WERI-Rb-1 (cell line): ENCODE measurements at regions not wholly inside any gene's neighbourhood (a gene's known extent, or its start where the extent isn't known, plus 50 kb on each side); places are given as distances from the start of the nearest gene placed in this dataset.

Source experiments
- DNase-seq: peaks from one replicate; pipeline ENCODE4 v3.0.0-alpha.2; 2020
- H3K27ac ChIP-seq: fragments of 250-450 bp; sonication (Bioruptor Pico); 2 replicates; pipeline ENCODE4 v1.5.1; 2020; ENCODE audit warnings: mild to moderate bottlenecking, moderate library complexity
- H3K27me3 ChIP-seq: fragments of 250-450 bp; sonication (Bioruptor Pico); 2 replicates; pipeline ENCODE4 v1.5.1; 2021; ENCODE audit warnings: mild to moderate bottlenecking, low read depth, moderate library complexity; ENCODE audit not compliant: insufficient read depth, severe bottlenecking
- H3K36me3 ChIP-seq: fragments of 250-450 bp; sonication (Bioruptor Pico); 2 replicates; pipeline ENCODE4 v1.5.1; 2020; ENCODE audit warnings: mild to moderate bottlenecking, moderate library complexity
- H3K4me3 ChIP-seq: 2 replicates; pipeline ENCODE4 v1.5.1; 2011; ENCODE audit warnings: low read depth, mild to moderate bottlenecking, control low read depth, low read length
- H3K9me3 ChIP-seq: fragments of 250-450 bp; sonication (Bioruptor Pico); 2 replicates; pipeline ENCODE4 v1.5.1; 2021; ENCODE audit warnings: mild to moderate bottlenecking, moderate library complexity; ENCODE audit not compliant: severe bottlenecking
- TF ChIP-seq, protein P1 (sequence below): IDR thresholded peaks from 2 replicates; pipeline ENCODE4 v1.5.1; 2011; ENCODE audit warnings: low read depth, mild to moderate bottlenecking, control low read depth, inconsistent platforms, low read length

DNA sequence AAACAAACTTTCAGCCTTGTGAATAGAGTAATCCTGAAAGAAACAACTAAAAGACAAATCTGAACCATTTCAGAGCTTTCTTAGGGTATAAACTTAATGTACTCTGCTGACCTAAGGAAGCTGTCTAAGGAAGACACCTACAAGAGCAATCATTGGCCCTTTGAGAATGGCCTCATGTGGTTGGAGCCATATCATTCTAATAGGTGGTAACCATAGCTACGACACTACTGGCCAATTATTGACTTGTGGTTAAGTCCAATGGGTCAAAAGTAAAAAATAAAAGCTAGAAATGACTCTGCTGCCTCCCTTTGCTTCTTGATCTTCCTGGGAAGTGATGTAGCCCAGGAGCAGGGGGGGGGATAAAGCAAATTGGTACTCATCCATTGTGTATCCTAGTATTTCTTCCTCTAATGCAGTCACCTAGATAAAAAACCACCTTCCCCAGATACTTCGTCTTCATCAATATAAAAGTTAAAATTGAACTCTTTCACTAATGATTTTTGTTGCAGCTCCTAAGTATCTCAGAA, 547.0 kb downstream of the ARAP2 start:
- H3K36me3 ChIP-seq = no peaks in the 10 kb centered on the region
- TF ChIP-seq, protein P1, sequence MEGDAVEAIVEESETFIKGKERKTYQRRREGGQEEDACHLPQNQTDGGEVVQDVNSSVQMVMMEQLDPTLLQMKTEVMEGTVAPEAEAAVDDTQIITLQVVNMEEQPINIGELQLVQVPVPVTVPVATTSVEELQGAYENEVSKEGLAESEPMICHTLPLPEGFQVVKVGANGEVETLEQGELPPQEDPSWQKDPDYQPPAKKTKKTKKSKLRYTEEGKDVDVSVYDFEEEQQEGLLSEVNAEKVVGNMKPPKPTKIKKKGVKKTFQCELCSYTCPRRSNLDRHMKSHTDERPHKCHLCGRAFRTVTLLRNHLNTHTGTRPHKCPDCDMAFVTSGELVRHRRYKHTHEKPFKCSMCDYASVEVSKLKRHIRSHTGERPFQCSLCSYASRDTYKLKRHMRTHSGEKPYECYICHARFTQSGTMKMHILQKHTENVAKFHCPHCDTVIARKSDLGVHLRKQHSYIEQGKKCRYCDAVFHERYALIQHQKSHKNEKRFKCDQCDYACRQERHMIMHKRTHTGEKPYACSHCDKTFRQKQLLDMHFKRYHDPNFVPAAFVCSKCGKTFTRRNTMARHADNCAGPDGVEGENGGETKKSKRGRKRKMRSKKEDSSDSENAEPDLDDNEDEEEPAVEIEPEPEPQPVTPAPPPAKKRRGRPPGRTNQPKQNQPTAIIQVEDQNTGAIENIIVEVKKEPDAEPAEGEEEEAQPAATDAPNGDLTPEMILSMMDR = no peak
- H3K9me3 ChIP-seq = no peaks in the 10 kb centered on the region
- no peak for DNase-seq
- H3K4me3 ChIP-seq = no peak overlapping the region
- no peak overlapping the region for H3K27ac ChIP-seq
- no peaks in the 10 kb centered on the region for H3K27me3 ChIP-seq

- Histone ChIP-seq H3K36me3 (no peaks in the 10 kb centered on the region), H3K9me3 (no peaks in the 10 kb centered on the region), H3K27me3 (no peaks in the 10 kb centered on the region), H3K27ac (no peak overlapping the region), H3K4me3 (no peak overlapping the region)
- no peak for DNase-seq
- TF ChIP-seq, protein P1 = no peak
Measured at GRCh38 chr4:35700663-35701062, 543.7 kb downstream of the ARAP2 start.

DNA sequence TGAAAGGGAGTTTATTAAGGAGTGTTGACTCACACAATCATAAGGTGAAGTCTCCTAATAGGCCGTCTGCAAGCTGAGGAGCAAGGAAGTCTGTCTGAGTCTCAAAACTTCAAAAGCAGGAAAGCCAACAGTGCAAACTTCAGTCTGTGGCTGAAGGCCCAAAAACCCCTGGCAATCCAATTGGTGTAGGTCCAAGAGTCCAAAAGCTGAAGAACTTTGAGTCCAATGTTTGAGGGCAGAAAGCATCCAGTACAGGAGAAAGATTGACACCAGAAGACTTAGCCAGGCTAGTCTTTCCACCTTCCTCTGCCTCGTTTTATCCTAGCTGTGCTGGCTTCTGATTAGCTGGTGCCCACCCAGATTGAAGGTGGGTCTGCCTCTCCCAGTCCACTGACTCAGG, 535.2 kb downstream of the ARAP2 start:
- no peak overlapping the region for H3K4me3 ChIP-seq
- peaks cover 15% of the 10 kb centered on the region for H3K9me3 ChIP-seq
- H3K27ac ChIP-seq = no peak overlapping the region
- no peaks in the 10 kb centered on the region for H3K27me3 ChIP-seq
- TF ChIP-seq, protein P1 = no peak
- DNase-seq = no peak
- H3K36me3 ChIP-seq = no peaks in the 10 kb centered on the region

GRCh38 chr4:35710343-35710742, 534.0 kb downstream of the ARAP2 start:
- Histone ChIP-seq H3K27me3 (no peaks in the 10 kb centered on the region), H3K36me3 (no peaks in the 10 kb centered on the region), H3K9me3 (peaks cover 19% of the 10 kb centered on the region), H3K27ac (no peak overlapping the region), H3K4me3 (no peak overlapping the region)
- TF ChIP-seq, protein P1 = no peak
- no peak for DNase-seq

GRCh38 chr4:35711127-35711526, 533.2 kb downstream of the ARAP2 start:
- TF ChIP-seq, protein P1 = no peak
- no peaks in the 10 kb centered on the region for H3K27me3 ChIP-seq
- no peak for DNase-seq
- no peaks in the 10 kb centered on the region for H3K36me3 ChIP-seq
- no peak overlapping the region for H3K4me3 ChIP-seq
- peaks cover 19% of the 10 kb centered on the region for H3K9me3 ChIP-seq
- H3K27ac ChIP-seq = no peak overlapping the region

DNA sequence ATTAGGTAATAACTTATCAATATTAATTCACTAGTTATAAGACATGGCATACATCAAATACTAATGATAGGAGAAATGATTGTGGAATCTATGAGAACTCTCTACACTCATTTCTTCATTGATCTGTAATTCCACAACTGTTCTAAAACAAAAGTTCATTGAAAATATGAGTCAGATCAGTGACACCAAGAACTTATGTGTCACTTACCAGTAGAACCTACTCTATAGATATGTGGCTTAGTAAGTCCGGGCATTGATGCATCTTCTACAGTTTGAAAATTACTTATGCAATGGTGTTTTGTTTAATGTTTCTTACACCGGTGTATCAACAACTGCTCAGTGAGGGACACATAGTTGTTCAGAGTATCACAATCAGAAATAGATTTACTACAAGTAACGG, 520.3 kb downstream of the ARAP2 start:
- no peaks in the 10 kb centered on the region for H3K27me3 ChIP-seq
- no peaks in the 10 kb centered on the region for H3K9me3 ChIP-seq
- H3K36me3 ChIP-seq = no peaks in the 10 kb centered on the region
- no peak overlapping the region for H3K27ac ChIP-seq
- no peak overlapping the region for H3K4me3 ChIP-seq
- TF ChIP-seq, protein P1 = no peak
- no peak for DNase-seq
